ENCODE measurements at regions not wholly inside any gene's neighbourhood (a gene's known extent, or its start where the extent isn't known, plus 50 kb on each side); places are given as distances from the start of the nearest gene placed in this dataset.

- H3K36me3 ChIP-seq (ENCODE audit: control insufficient read depth in 2 of 4, insufficient read depth in 4 of 4, low read length in 3 of 4): no peaks in the 10 kb centered on the region
- POLR2A ChIA-PET (ENCODE audit: partially characterized antibody): no interaction called here
- no peaks in the 10 kb centered on the region for H3K4me1 ChIP-seq (replicated peaks in 1 of 4; ENCODE audit: control insufficient read depth in 3 of 4, insufficient read depth in 4 of 4, low read length in 3 of 4)
- no peak overlapping the region for H4K91ac ChIP-seq (replicated peaks; ENCODE audit: insufficient read length, low read length)
- H4K5ac ChIP-seq (ENCODE audit: insufficient read length, low read depth, low read length): no peak overlapping the region
- DNase-seq (ENCODE audit: low read depth in 1 of 2, low spot score in 2 of 2) (no peak), FAIRE-seq (no peak)
- H3K9me3 ChIP-seq (ENCODE audit: insufficient read depth in 2 of 2, low read depth in 1 of 2, low read length in 1 of 2): no peaks in the 10 kb centered on the region
- no peaks in the 10 kb centered on the region for H3K79me2 ChIP-seq (ENCODE audit: control insufficient read depth in 1 of 2, insufficient read depth in 2 of 2, low read length in 2 of 2)
- H3K27ac ChIP-seq (ENCODE audit: low read depth, low read length): no peak overlapping the region
- no peak overlapping the region for H2AK5ac ChIP-seq (ENCODE audit: low read depth, low read length)
- no peak overlapping the region for H3K18ac ChIP-seq (ENCODE audit: extremely low read depth, low read length)
- no peak overlapping the region for H3K23ac ChIP-seq (ENCODE audit: insufficient read length)
- H3K56ac ChIP-seq (replicated peaks; ENCODE audit: insufficient read length, low read depth, low read length): no peak overlapping the region
- CTCF ChIA-PET (ENCODE audit: partially characterized antibody): interaction anchor here (0.8 to 1.6 kb wide), 2 partner anchors 15 to 119 kb away, joined by 3 to 6 read pairs; no protein-coding TSS in a partner anchor
- H2BK12ac ChIP-seq (ENCODE audit: low read depth, low read length): no peak overlapping the region
- no peak overlapping the region for H3K4ac ChIP-seq (replicated peaks; ENCODE audit: insufficient read length, low read depth, low read length)
- H2BK20ac ChIP-seq (ENCODE audit: low read length): no peak overlapping the region
- no peak overlapping the region for H2BK120ac ChIP-seq (replicated peaks; ENCODE audit: low read depth, low read length)
- H2AFZ ChIP-seq (ENCODE audit: low read length): no peak overlapping the region
- no peaks in the 10 kb centered on the region for H3K23me2 ChIP-seq (ENCODE audit: low read depth, low read length)
- no peak overlapping the region for H2BK5ac ChIP-seq (ENCODE audit: low read depth, low read length)
- no peak overlapping the region for H3K4me2 ChIP-seq (ENCODE audit: insufficient read depth in 1 of 2, low read depth in 2 of 2, low read length in 2 of 2)
- no peaks in the 10 kb centered on the region for H3K27me3 ChIP-seq (replicated peaks in 1 of 4; ENCODE audit: control insufficient read depth in 3 of 4, extremely low read depth in 1 of 4, insufficient read depth in 3 of 4, low read length in 3 of 4)
- no peak overlapping the region for H2BK15ac ChIP-seq (ENCODE audit: low read length)
- H3K14ac ChIP-seq (ENCODE audit: insufficient read length): no peak overlapping the region
- no peaks in the 10 kb centered on the region for H4K20me1 ChIP-seq (replicated peaks in 1 of 2; ENCODE audit: control insufficient read depth in 1 of 2, insufficient read depth in 2 of 2, low read length in 2 of 2)
- WGBS, 2 experiments (ENCODE audit: extremely low coverage in 1 of 2, insufficient coverage in 1 of 2, insufficient read length in 1 of 2, insufficient replicate concordance in 2 of 2, low coverage in 1 of 2, low lambda C conversion rate in 2 of 2, missing lambda C conversion rate in 1 of 2): 96% methylated on average over 8 of the region's 8 CpGs; no CpG with 5 or more reads in 1 of the 2 experiments
- H4K8ac ChIP-seq (ENCODE audit: extremely low read depth, insufficient read depth, low read length): no peak overlapping the region
- H3K79me1 ChIP-seq (ENCODE audit: low read depth, low read length): no peaks in the 10 kb centered on the region
- H3K9ac ChIP-seq (replicated peaks in 1 of 4; ENCODE audit: extremely low read depth in 1 of 4, low read depth in 3 of 4, low read length in 3 of 4): no peak overlapping the region
- no peak overlapping the region for H3K4me3 ChIP-seq (ENCODE audit: extremely low read depth in 1 of 4, insufficient read depth in 2 of 4, low read depth in 3 of 4, low read length in 4 of 4)
- TF ChIP-seq HDAC6 (IDR thresholded peaks at IDR 0.05; ENCODE audit: low read depth, low read length) (no peak), CHD2 (IDR thresholded peaks at IDR 0.05; ENCODE audit: low read length) (no peak), CTBP2 (IDR thresholded peaks at IDR 0.05; ENCODE audit: borderline replicate concordance, insufficient read depth, insufficient read length, low read length) (no peak), SIRT6 (IDR thresholded peaks at IDR 0.05; ENCODE audit: low read length) (no peak), JUN (IDR thresholded peaks at IDR 0.05; ENCODE audit: low read depth, low read length) (no peak), SP2 (IDR thresholded peaks at IDR 0.05; ENCODE audit: low read length) (no peak), SIX5 (IDR thresholded peaks at IDR 0.05; ENCODE audit: low read depth, low read length) (no peak)
Observed at GRCh38 chr2:16387461-16387984, 278.1 kb downstream of the CYRIA start.

All from H1 (cell line).